ENCODE measurements at regions not wholly inside any gene's neighbourhood (a gene's known extent, or its start where the extent isn't known, plus 50 kb on each side); places are given as distances from the start of the nearest gene placed in this dataset.

DNA sequence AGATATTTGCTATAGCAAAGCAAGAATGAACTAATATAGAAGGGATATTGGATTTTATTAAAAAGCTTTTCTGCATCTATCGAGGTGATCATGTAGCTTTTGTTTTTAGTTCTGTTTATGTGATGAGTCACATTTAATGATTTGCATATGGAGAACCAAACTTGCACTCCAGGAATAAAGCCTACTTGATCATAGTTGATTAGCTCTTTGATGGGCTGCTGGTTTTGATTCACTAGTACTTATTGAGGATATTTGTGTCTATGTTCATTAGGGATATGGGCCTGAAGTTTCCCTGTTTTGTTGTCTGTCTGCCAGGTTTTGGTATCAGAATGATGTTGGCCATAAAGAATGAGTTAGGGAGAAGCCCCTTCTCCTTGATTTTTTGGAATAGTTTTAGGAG lies 310.7 kb downstream of the ARPP21 start:
- Histone ChIP-seq H3K27me3 (replicated peaks; ENCODE audit: control insufficient read depth, insufficient read depth, low read length) (no peaks in the 10 kb centered on the region), H3K4me1 (ENCODE audit: control insufficient read depth, insufficient read depth, low read length) (peaks cover 5% of the 10 kb centered on the region), H3K36me3 (ENCODE audit: control insufficient read depth, insufficient read depth, low read length, severe bottlenecking) (no peaks in the 10 kb centered on the region), H3K4me3 (ENCODE audit: low read length) (no peak overlapping the region), H3K9me3 (ENCODE audit: control insufficient read depth, low read length) (peaks cover 4% of the 10 kb centered on the region), H3K9ac (ENCODE audit: low read length) (no peak overlapping the region)
- DNase-seq (ENCODE audit: low read depth): no peak

GRCh38 chr3:35954413-35954812 lies 315.1 kb downstream of the ARPP21 start:
- H3K9ac ChIP-seq (ENCODE audit: low read length): no peak overlapping the region
- no peaks in the 10 kb centered on the region for H3K36me3 ChIP-seq (ENCODE audit: control insufficient read depth, insufficient read depth, low read length, severe bottlenecking)
- no peak overlapping the region for H3K4me3 ChIP-seq (ENCODE audit: low read length)
- no peaks in the 10 kb centered on the region for H3K4me1 ChIP-seq (ENCODE audit: control insufficient read depth, insufficient read depth, low read length)
- H3K27me3 ChIP-seq (replicated peaks; ENCODE audit: control insufficient read depth, insufficient read depth, low read length): no peaks in the 10 kb centered on the region
- DNase-seq (ENCODE audit: low read depth): no peak
- H3K9me3 ChIP-seq (ENCODE audit: control insufficient read depth, low read length): peaks cover 7% of the 10 kb centered on the region

DNA sequence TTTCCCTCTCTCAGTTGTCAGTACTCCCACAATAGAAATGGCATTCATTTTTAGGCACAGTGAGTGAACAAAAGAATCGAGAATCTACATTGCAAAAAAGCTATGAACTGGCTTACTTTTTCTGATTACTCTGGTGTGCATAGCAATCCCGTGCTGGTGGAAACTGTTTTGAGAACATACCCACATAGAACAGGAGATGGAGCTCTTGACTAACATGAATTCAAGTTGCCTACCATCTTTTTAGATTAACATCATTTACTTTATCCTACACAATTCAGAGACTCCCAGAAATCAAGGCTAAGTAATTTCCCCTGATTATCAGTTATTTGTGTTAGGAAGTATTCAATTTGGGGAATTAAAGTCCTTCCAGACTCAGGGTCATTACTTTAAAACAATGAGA lies 326.6 kb downstream of the ARPP21 start:
- peak; percentile 81 for DNase-seq (ENCODE audit: low read depth)
- H3K27me3 ChIP-seq (replicated peaks; ENCODE audit: control insufficient read depth, insufficient read depth, low read length): no peaks in the 10 kb centered on the region
- H3K9me3 ChIP-seq (ENCODE audit: control insufficient read depth, low read length): no peaks in the 10 kb centered on the region
- no peaks in the 10 kb centered on the region for H3K36me3 ChIP-seq (ENCODE audit: control insufficient read depth, insufficient read depth, low read length, severe bottlenecking)
- H3K4me1 ChIP-seq (ENCODE audit: control insufficient read depth, insufficient read depth, low read length): peaks cover 12% of the 10 kb centered on the region
- no peak overlapping the region for H3K4me3 ChIP-seq (ENCODE audit: low read length)
- no peak overlapping the region for H3K9ac ChIP-seq (ENCODE audit: low read length)

GRCh38 chr3:35966629-35967464 lies 327.5 kb downstream of the ARPP21 start:
- no peaks in the 10 kb centered on the region for H3K27me3 ChIP-seq (replicated peaks; ENCODE audit: control insufficient read depth, insufficient read depth, low read length)
- no peaks in the 10 kb centered on the region for H3K36me3 ChIP-seq (ENCODE audit: control insufficient read depth, insufficient read depth, low read length, severe bottlenecking)
- H3K9me3 ChIP-seq (ENCODE audit: control insufficient read depth, low read length): no peaks in the 10 kb centered on the region
- H3K4me1 ChIP-seq (ENCODE audit: control insufficient read depth, insufficient read depth, low read length): peaks cover 12% of the 10 kb centered on the region
- no peak for DNase-seq (ENCODE audit: low read depth)
- no peak overlapping the region for H3K4me3 ChIP-seq (ENCODE audit: low read length)
- H3K9ac ChIP-seq (ENCODE audit: low read length): no peak overlapping the region

- Histone ChIP-seq H3K9ac (ENCODE audit: low read length) (no peak overlapping the region), H3K27me3 (replicated peaks; ENCODE audit: control insufficient read depth, insufficient read depth, low read length) (no peaks in the 10 kb centered on the region), H3K4me3 (ENCODE audit: low read length) (no peak overlapping the region), H3K4me1 (ENCODE audit: control insufficient read depth, insufficient read depth, low read length) (peaks cover 12% of the 10 kb centered on the region), H3K9me3 (ENCODE audit: control insufficient read depth, low read length) (no peaks in the 10 kb centered on the region), H3K36me3 (ENCODE audit: control insufficient read depth, insufficient read depth, low read length, severe bottlenecking) (no peaks in the 10 kb centered on the region)
- no peak for DNase-seq (ENCODE audit: low read depth)
Observed at GRCh38 chr3:35968043-35968622, 328.8 kb downstream of the ARPP21 start.

DNA sequence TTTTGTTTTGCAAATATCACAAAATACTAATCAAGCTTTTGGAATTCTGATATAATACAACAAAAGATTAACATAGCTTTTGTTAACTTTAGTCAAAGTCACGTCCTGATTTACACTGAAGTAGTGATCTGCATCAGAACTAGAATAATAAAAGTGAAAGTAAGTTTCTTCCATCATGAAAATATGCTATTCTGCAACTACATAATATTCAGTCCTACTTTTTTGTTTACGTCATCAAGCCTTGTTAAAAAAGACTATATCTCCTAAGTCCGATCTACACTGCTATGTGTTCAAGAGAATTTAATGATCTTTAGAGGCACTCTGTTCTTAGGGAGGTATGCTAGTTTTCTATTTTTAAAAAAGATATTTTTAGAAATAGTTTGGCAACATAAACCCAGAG lies 330.1 kb downstream of the ARPP21 start:
- no peaks in the 10 kb centered on the region for H3K27me3 ChIP-seq (replicated peaks; ENCODE audit: control insufficient read depth, insufficient read depth, low read length)
- H3K36me3 ChIP-seq (ENCODE audit: control insufficient read depth, insufficient read depth, low read length, severe bottlenecking): no peaks in the 10 kb centered on the region
- H3K9ac ChIP-seq (ENCODE audit: low read length): peak overlapping the region; percentile 19
- H3K4me1 ChIP-seq (ENCODE audit: control insufficient read depth, insufficient read depth, low read length): peaks cover 12% of the 10 kb centered on the region
- peak overlapping the region; percentile 47 for H3K4me3 ChIP-seq (ENCODE audit: low read length)
- H3K9me3 ChIP-seq (ENCODE audit: control insufficient read depth, low read length): no peaks in the 10 kb centered on the region
- peak; percentile 15 for DNase-seq (ENCODE audit: low read depth)

GRCh38 chr3:35970793-35971192 lies 331.5 kb downstream of the ARPP21 start:
- H3K27me3 ChIP-seq (replicated peaks; ENCODE audit: control insufficient read depth, insufficient read depth, low read length): no peaks in the 10 kb centered on the region
- H3K9ac ChIP-seq (ENCODE audit: low read length): no peak overlapping the region
- no peak for DNase-seq (ENCODE audit: low read depth)
- H3K36me3 ChIP-seq (ENCODE audit: control insufficient read depth, insufficient read depth, low read length, severe bottlenecking): no peaks in the 10 kb centered on the region
- H3K4me3 ChIP-seq (ENCODE audit: low read length): no peak overlapping the region
- H3K9me3 ChIP-seq (ENCODE audit: control insufficient read depth, low read length): no peaks in the 10 kb centered on the region
- H3K4me1 ChIP-seq (ENCODE audit: control insufficient read depth, insufficient read depth, low read length): peaks cover 12% of the 10 kb centered on the region

DNA sequence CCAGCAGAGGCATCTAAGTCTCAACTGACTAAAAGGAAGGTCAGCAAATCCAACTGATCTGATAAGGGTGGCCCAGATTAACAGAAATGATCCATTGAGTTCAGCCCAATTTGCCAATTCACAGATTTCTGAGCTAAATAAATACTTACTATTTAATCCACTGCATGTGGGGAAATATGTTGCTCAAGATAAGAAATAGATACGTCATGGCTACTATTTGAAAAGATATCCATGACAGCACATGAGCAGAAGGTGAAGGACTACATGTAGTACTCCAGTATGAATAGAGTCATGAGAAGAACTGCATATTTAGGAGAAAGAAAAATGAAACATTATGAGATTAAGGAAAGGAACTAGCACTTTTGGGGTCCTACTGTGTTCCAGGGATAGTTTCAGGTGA lies 332.4 kb downstream of the ARPP21 start:
- Histone ChIP-seq H3K27me3 (replicated peaks; ENCODE audit: control insufficient read depth, insufficient read depth, low read length) (no peaks in the 10 kb centered on the region), H3K4me3 (ENCODE audit: low read length) (no peak overlapping the region), H3K36me3 (ENCODE audit: control insufficient read depth, insufficient read depth, low read length, severe bottlenecking) (no peaks in the 10 kb centered on the region), H3K9ac (ENCODE audit: low read length) (no peak overlapping the region), H3K4me1 (ENCODE audit: control insufficient read depth, insufficient read depth, low read length) (peaks cover 12% of the 10 kb centered on the region), H3K9me3 (ENCODE audit: control insufficient read depth, low read length) (no peaks in the 10 kb centered on the region)
- DNase-seq (ENCODE audit: low read depth): no peak

- H3K27me3 ChIP-seq (replicated peaks; ENCODE audit: control insufficient read depth, insufficient read depth, low read length): no peaks in the 10 kb centered on the region
- peaks cover 6% of the 10 kb centered on the region for H3K4me1 ChIP-seq (ENCODE audit: control insufficient read depth, insufficient read depth, low read length)
- H3K9me3 ChIP-seq (ENCODE audit: control insufficient read depth, low read length): no peaks in the 10 kb centered on the region
- no peak for DNase-seq (ENCODE audit: low read depth)
- no peaks in the 10 kb centered on the region for H3K36me3 ChIP-seq (ENCODE audit: control insufficient read depth, insufficient read depth, low read length, severe bottlenecking)
- no peak overlapping the region for H3K9ac ChIP-seq (ENCODE audit: low read length)
- no peak overlapping the region for H3K4me3 ChIP-seq (ENCODE audit: low read length)
Observed at GRCh38 chr3:35974872-35975271, 335.5 kb downstream of the ARPP21 start.

- Histone ChIP-seq H3K4me3 (ENCODE audit: low read length) (no peak overlapping the region), H3K36me3 (ENCODE audit: control insufficient read depth, insufficient read depth, low read length, severe bottlenecking) (no peaks in the 10 kb centered on the region), H3K9ac (ENCODE audit: low read length) (no peak overlapping the region), H3K4me1 (ENCODE audit: control insufficient read depth, insufficient read depth, low read length) (no peaks in the 10 kb centered on the region), H3K27me3 (replicated peaks; ENCODE audit: control insufficient read depth, insufficient read depth, low read length) (no peaks in the 10 kb centered on the region), H3K9me3 (ENCODE audit: control insufficient read depth, low read length) (no peaks in the 10 kb centered on the region)
- DNase-seq (ENCODE audit: low read depth): no peak
Observed at GRCh38 chr3:35986161-35986560, 346.8 kb downstream of the ARPP21 start.

- Histone ChIP-seq H3K27me3 (replicated peaks; ENCODE audit: control insufficient read depth, insufficient read depth, low read length) (no peaks in the 10 kb centered on the region), H3K9ac (ENCODE audit: low read length) (no peak overlapping the region), H3K4me1 (ENCODE audit: control insufficient read depth, insufficient read depth, low read length) (no peaks in the 10 kb centered on the region), H3K36me3 (ENCODE audit: control insufficient read depth, insufficient read depth, low read length, severe bottlenecking) (no peaks in the 10 kb centered on the region), H3K4me3 (ENCODE audit: low read length) (no peak overlapping the region), H3K9me3 (ENCODE audit: control insufficient read depth, low read length) (no peaks in the 10 kb centered on the region)
- no peak for DNase-seq (ENCODE audit: low read depth)
Observed at GRCh38 chr3:35987386-35987785, 348.1 kb downstream of the ARPP21 start.

All from adipocyte (in vitro differentiated cells).